ENCODE measurements at regions not wholly inside any gene's neighbourhood (a gene's known extent, or its start where the extent isn't known, plus 50 kb on each side); places are given as distances from the start of the nearest gene placed in this dataset.

- no peak for DNase-seq (ENCODE audit: low read depth)
These were observed 128.2 kb upstream of the TMEM161B start for GRCh38 chr5:88396751-88397281.

GRCh38 chr5:88396000-88396535 lies 127.4 kb upstream of the TMEM161B start:
- DNase-seq (ENCODE audit: low read depth), result no peak

DNA sequence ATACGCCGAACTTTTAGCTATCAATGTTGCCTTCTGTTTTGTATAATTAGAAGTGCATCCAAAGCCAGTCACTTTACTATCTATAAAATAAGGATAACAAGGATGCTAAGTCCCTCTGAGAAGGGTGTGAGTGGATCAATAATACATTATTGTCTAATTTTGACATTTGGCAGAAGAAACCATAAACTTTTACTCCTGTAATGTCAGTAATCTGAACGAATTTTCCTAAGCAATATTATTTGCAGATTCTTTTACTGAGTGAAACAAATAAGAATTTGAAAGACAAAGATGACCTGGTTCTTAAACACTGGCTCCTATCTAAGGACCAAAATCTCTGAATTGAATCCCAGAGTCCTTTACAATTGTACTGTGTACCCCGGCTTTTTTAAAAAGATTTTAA lies 126.6 kb upstream of the TMEM161B start:
- DNase-seq (ENCODE audit: low read depth), result no peak

- no peak for DNase-seq (ENCODE audit: low read depth)
These were observed 126.0 kb upstream of the TMEM161B start for GRCh38 chr5:88394536-88395175.

DNA sequence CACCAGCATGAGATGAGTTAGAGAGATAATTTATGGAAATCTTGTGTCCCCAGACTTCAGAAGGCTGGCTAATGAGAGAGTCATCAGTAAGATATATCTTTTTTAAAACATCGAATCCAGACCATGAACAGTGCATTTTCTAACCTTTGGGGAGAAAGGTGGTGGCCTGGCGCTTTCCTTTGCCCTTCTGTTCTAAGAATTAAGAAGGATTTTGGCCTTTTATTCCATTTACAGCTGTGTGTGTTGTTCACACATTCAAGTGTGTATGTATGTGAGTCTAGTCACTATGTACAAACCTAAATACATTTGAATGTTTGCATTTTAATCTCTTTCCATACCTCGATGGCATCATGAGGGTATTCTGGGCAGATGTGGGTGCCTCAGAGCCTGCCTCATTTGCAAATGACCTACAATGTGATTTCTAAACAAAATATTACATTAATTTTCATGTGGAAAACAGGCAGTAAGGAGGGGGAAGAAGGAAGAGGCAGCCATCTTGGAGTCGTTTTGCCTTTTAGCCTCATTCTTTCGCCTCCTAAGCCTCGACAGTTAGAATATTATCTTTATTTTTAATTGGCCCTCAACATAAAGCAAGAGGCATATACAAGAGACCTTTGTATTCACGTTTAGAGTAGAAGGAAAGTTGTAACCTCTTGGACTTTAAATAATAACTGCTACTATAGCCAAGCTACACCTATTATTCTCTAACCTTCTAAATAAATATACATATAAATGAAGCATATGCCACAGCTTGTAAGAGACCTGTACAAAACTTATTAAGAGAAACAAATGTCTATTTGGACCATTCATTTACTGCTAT lies 125.3 kb upstream of the TMEM161B start:
- DNase-seq (ENCODE audit: low read depth), result no peak

DNA sequence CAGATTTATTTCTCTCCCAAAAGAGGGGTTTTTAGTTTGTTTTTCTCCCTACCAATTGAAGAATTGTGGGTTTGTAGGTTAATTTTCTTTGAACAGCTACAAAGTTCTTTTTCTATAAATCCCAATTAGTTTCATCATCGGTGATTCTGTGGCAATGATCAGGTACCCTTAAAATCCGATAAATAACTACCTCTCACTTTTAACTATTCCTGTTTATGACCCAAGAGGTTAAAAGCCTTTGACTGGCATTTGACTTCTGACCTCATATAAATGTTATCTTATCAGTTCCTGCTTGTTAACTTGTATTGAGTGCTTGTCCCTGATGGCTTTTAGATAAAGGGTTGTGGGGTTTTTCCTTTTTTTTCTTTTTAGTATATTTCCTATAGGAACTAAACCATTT lies 124.4 kb upstream of the TMEM161B start:
- DNase-seq (ENCODE audit: low read depth), result no peak

GRCh38 chr5:88391991-88392390 lies 123.3 kb upstream of the TMEM161B start:
- no peak for DNase-seq (ENCODE audit: low read depth)

- DNase-seq (ENCODE audit: low read depth), result no peak
These were observed 122.5 kb upstream of the TMEM161B start for GRCh38 chr5:88391116-88391515.

GRCh38 chr5:88390481-88390880 lies 121.8 kb upstream of the TMEM161B start:
- DNase-seq (ENCODE audit: low read depth), result no peak

- DNase-seq (ENCODE audit: low read depth), result no peak
These were observed 121.4 kb upstream of the TMEM161B start for GRCh38 chr5:88390096-88390441.

DNA sequence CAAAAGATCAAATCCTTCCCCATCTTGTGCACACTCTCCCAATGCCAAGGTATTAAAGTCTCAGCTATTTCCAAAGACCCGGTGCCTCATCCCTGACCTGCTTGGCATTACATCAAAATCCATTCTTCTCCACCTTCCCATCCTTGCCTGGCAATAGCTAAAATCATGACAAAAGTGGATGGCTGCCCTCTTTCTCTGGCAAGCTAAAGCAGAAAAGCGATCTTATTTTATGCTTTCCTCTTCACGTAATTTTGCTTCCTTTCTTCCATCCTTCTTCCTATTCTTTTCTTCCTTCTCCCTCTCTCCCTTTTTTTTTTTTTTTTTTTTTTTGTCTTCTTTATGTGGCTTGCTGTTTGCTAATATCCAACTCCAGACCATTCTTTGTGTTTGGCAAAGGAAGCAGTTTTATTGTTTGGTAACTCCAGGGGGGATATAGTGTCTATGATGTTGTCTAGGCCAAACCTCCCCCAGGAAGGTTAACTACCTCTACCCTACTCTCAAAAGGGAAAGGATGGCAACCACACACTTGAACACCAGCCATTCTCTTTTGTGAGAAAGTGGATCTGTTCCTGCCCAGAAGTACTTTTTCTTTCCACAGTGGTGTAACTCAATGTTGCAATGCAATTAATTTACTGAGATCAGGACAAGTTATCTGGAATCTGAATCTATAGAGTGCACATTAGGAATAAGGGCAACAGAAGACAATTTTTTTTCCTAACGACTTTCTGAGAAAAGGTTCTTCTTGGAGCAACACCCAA lies 120.9 kb upstream of the TMEM161B start:
- no peak for DNase-seq (ENCODE audit: low read depth)

GRCh38 chr5:88388476-88389337 lies 120.1 kb upstream of the TMEM161B start:
- no peak for DNase-seq (ENCODE audit: low read depth)

DNA sequence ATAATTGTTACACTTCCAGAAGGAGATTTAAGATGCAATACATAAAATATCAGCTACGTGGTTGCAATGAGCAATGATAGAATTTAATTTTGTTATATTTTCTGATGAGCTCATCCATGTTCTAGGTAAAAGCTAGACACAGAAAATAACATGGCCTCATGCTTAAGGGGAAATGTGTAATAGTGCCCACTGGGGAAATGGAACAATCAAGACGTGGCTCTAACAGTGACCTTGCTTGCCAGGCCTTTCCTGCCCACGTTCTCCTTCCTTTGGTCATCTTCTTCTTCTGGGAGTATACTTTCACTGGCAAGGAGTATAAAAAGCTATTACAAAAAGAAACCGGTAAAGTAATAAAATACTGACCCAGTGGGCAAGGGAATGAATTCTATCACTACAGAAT lies 116.2 kb upstream of the TMEM161B start:
- no peak for DNase-seq (ENCODE audit: low read depth)

DNA sequence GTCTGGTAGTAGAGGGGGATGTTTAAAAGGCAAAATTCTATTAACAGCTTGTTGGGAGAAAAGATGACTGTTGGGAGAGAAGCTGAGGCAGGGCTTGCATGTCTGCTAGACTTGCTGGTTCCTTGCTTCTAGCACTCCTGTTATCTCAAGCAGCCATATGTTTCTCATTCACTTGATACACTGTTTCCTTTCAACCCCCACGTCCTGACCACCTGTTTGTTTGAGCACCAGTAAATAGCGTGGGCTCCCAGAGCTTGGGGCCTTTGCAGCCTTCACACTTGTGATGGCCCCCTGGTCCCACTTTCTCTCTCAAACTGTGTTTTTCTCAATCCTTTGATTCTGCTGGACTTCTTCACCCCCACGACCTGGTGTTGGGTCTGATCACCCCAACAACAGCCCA lies 111.7 kb upstream of the TMEM161B start:
- no peak for DNase-seq (ENCODE audit: low read depth)

DNA sequence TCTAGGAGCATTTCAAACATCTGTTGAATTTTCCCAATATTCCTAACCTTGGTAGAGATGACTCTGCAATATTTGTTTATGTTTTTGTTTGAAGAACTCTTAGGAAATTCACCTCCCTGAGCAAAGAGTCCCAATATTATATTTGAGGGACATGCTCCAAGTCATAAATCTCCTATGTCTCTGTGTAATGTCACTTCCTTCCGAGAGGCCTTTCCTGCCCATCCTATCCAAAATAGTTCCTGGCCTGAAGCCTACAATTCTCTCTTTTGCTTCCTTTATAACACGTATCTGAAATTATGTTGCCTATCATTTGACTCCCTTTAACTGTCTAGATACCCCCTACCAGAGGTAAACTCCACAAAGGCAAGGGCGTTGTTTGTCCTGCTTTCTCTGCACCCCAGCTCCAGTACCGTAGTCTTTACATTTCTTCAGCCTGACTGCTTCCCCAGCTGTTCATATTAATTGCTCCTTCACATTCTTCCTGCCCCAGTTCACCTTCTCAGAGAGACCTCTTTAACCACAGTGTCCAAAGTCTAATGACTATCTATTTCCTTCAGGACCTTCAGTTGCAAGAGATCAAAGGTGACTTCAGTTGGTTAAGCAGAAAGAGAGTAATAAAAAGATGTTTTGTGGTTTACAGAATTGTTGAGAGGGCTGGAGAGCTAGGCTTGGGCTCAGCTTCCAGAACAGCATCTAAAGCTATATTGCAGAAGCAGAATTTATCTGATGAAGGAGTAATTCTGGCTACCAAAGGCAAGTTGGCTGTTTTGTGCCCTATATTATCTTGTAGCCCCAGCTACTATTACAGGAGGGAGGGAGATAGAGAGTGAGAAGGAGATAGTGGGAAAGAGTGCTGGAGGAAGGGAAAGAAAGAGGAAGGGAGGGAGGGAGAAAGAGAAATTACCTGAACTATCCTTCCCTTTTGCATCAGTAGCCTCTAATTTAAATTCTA lies 109.3 kb upstream of the TMEM161B start:
- no peak for DNase-seq (ENCODE audit: low read depth)

DNA sequence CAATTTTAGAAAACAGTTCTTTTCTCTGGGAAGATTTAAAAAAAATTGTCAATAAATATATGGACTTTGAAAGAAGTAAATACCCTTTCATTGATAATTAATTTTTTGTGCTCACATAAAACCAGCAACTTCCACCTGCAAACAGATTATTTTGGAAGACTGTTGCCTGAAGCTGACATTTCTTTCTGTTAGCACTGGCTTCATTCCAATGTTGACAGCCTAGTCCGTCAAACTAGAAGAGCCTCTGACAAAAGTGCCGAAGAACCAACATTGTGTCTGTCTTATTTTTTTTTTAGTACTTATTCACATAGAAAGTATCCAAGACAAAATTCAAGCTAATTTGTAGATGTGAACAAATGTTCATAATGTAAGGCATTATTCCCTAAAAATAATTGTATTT lies 108.6 kb upstream of the TMEM161B start:
- DNase-seq (ENCODE audit: low read depth), result no peak

- DNase-seq (ENCODE audit: low read depth), result no peak
These were observed 108.1 kb upstream of the TMEM161B start for GRCh38 chr5:88376728-88377127.

- no peak for DNase-seq (ENCODE audit: low read depth)
These were observed 105.7 kb upstream of the TMEM161B start for GRCh38 chr5:88374391-88374790.

GRCh38 chr5:88370824-88371223 lies 102.2 kb upstream of the TMEM161B start:
- no peak for DNase-seq (ENCODE audit: low read depth)

GRCh38 chr5:88368201-88368600 lies 99.6 kb upstream of the TMEM161B start:
- no peak for DNase-seq (ENCODE audit: low read depth)
